ENCODE measurements at regions not wholly inside any gene's neighbourhood (a gene's known extent, or its start where the extent isn't known, plus 50 kb on each side); places are given as distances from the start of the nearest gene placed in this dataset.

- TF ChIP-seq, protein P1, sequence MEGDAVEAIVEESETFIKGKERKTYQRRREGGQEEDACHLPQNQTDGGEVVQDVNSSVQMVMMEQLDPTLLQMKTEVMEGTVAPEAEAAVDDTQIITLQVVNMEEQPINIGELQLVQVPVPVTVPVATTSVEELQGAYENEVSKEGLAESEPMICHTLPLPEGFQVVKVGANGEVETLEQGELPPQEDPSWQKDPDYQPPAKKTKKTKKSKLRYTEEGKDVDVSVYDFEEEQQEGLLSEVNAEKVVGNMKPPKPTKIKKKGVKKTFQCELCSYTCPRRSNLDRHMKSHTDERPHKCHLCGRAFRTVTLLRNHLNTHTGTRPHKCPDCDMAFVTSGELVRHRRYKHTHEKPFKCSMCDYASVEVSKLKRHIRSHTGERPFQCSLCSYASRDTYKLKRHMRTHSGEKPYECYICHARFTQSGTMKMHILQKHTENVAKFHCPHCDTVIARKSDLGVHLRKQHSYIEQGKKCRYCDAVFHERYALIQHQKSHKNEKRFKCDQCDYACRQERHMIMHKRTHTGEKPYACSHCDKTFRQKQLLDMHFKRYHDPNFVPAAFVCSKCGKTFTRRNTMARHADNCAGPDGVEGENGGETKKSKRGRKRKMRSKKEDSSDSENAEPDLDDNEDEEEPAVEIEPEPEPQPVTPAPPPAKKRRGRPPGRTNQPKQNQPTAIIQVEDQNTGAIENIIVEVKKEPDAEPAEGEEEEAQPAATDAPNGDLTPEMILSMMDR (conservative IDR thresholded peaks at IDR 0.05; ENCODE audit: control insufficient read depth, insufficient read depth, low read depth, low read length): no peak
- no peak overlapping the region for H3K4me3 ChIP-seq (ENCODE audit: control insufficient read depth, low read depth, low read length)
- DNase-seq (ENCODE audit: low read depth): no peak
These were observed 516.6 kb downstream of the SLITRK1 start for GRCh38 chr13:83365723-83366122.

- no peak overlapping the region for H3K4me3 ChIP-seq (ENCODE audit: control insufficient read depth, low read depth, low read length)
- TF ChIP-seq, protein P1 (conservative IDR thresholded peaks at IDR 0.05; ENCODE audit: control insufficient read depth, insufficient read depth, low read depth, low read length): no peak
- no peak for DNase-seq (ENCODE audit: low read depth)
These were observed 527.2 kb downstream of the SLITRK1 start for GRCh38 chr13:83355041-83355440.

GRCh38 chr13:83352391-83352790 is 529.9 kb downstream of the SLITRK1 start:
- TF ChIP-seq, protein P1 (conservative IDR thresholded peaks at IDR 0.05; ENCODE audit: control insufficient read depth, insufficient read depth, low read depth, low read length): no peak
- no peak for DNase-seq (ENCODE audit: low read depth)
- H3K4me3 ChIP-seq (ENCODE audit: control insufficient read depth, low read depth, low read length): no peak overlapping the region

GRCh38 chr13:83350569-83350968 is 531.7 kb downstream of the SLITRK1 start:
- no peak overlapping the region for H3K4me3 ChIP-seq (ENCODE audit: control insufficient read depth, low read depth, low read length)
- DNase-seq (ENCODE audit: low read depth): peak; percentile 85
- TF ChIP-seq, protein P1 (conservative IDR thresholded peaks at IDR 0.05; ENCODE audit: control insufficient read depth, insufficient read depth, low read depth, low read length): no peak

GRCh38 chr13:83344518-83344917 is 537.8 kb downstream of the SLITRK1 start:
- H3K4me3 ChIP-seq (ENCODE audit: control insufficient read depth, low read depth, low read length): no peak overlapping the region
- no peak for DNase-seq (ENCODE audit: low read depth)
- TF ChIP-seq, protein P1 (conservative IDR thresholded peaks at IDR 0.05; ENCODE audit: control insufficient read depth, insufficient read depth, low read depth, low read length): no peak

DNA sequence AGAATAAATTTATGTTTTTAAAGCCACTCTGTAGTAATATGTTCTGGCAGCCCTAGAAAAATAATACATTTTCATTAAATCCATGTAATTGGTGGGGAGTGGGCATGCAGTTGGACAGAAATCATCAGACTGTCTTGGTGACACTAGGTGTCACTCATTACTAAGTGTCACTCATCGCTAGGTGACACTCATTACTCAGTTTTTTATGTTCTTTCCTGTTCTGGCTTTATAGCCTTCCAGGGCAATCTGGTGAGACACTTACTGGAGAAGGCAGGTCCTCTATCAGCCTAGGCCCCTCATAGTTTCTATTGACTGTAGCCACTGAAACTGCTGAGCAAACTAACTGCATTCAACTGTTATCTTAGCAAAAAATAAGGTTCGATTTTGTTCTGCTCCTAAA is 542.1 kb downstream of the SLITRK1 start:
- DNase-seq (ENCODE audit: low read depth): no peak
- TF ChIP-seq, protein P1 (conservative IDR thresholded peaks at IDR 0.05; ENCODE audit: control insufficient read depth, insufficient read depth, low read depth, low read length): no peak

More for the DNA sequence above, 542.1 kb downstream of the SLITRK1 start:
- H3K4me3 ChIP-seq (ENCODE audit: control insufficient read depth, low read depth, low read length): no peak overlapping the region

Measured in fibroblast of mammary gland (primary cell).